ENCODE measurements at regions not wholly inside any gene's neighbourhood (a gene's known extent, or its start where the extent isn't known, plus 50 kb on each side); places are given as distances from the start of the nearest gene placed in this dataset.

DNA sequence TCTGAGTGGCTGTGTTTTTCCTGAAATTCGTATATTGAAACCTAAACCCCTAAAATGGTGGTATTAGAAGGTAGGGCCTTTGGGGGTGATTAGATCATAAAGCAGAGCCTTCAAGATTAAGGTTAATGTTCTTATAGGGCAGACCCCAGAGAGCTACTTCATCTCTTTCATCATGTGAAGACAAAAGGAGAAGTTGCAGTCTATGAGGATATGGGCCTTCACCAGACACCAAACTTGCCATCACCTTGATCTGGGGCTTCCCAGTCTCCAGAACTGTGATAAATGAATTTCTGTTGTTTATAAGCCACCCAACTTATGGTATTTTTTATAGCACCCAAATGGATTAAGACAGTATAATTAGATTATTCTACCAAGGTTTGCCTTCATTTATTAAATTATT lies 275.0 kb upstream of the ATP2B1 start:
- no peak overlapping the region for H3K4me3 ChIP-seq (ENCODE audit: low read depth, low read length)
- in situ Hi-C loops (cut with HindIII; ENCODE audit: low sequenced_read_pairs) = no loop called here
- TF ChIP-seq, protein P1, sequence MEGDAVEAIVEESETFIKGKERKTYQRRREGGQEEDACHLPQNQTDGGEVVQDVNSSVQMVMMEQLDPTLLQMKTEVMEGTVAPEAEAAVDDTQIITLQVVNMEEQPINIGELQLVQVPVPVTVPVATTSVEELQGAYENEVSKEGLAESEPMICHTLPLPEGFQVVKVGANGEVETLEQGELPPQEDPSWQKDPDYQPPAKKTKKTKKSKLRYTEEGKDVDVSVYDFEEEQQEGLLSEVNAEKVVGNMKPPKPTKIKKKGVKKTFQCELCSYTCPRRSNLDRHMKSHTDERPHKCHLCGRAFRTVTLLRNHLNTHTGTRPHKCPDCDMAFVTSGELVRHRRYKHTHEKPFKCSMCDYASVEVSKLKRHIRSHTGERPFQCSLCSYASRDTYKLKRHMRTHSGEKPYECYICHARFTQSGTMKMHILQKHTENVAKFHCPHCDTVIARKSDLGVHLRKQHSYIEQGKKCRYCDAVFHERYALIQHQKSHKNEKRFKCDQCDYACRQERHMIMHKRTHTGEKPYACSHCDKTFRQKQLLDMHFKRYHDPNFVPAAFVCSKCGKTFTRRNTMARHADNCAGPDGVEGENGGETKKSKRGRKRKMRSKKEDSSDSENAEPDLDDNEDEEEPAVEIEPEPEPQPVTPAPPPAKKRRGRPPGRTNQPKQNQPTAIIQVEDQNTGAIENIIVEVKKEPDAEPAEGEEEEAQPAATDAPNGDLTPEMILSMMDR (IDR thresholded peaks at IDR 0.05; ENCODE audit: low read depth, low read length, missing control alignments) = no peak
- DNase-seq (ENCODE audit: low read depth) = no peak

DNA sequence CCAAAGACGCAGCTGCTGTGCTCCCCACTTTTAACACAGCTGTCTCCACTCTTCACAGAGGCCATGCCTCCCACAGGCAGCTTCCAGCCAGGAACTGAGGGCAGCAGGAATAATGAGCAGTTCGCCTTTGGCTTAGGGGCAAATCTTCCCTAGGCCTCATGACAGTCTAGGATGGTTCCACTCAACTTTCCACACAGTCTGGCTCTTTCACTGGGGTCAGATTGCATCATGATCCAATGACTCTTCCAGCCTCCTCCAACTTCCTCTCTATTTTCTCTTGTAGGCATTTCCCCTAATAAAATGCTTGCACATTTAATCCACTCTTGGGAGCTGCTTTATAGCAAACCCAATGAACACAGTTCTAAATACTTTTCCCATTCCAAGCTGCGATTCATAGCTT lies 271.6 kb upstream of the ATP2B1 start:
- in situ Hi-C loops (cut with HindIII; ENCODE audit: low sequenced_read_pairs) = no loop called here
- TF ChIP-seq, protein P1 (IDR thresholded peaks at IDR 0.05; ENCODE audit: low read depth, low read length, missing control alignments) = no peak
- no peak for DNase-seq (ENCODE audit: low read depth)
- H3K4me3 ChIP-seq (ENCODE audit: low read depth, low read length) = no peak overlapping the region

DNA sequence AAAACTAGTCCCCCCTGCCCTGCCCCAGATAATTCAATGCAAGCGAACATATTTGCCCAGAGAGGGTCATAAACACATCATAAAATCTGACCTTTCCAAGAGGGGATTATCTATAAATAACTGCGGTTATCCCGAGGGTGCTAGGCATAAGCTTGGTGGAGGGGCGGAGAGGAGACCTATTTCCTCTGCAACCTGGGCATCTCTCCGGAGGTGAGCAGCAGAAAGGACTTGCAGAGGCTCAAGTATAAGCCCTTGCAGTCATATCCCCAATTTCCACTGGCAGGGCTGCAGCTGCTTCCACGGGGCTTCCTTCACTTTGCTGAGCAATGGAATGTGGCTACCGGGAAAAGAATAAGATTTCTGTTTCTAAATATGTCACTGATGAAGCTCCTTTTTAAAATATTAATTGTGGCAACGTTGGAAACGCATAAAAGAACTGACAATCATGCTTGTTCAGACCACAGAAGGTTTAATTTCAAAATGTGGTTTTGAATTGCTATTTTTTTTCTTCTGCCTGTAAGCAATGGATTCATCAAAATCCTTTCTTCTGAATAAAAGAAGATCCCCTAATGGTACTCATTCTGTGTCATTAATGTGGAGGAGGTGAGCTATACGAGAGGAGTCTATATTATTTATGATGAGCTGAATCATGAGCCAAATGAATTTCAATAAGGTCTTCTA lies 268.9 kb upstream of the ATP2B1 start:
- in situ Hi-C loops (cut with HindIII; ENCODE audit: low sequenced_read_pairs) = no loop called here

DNA sequence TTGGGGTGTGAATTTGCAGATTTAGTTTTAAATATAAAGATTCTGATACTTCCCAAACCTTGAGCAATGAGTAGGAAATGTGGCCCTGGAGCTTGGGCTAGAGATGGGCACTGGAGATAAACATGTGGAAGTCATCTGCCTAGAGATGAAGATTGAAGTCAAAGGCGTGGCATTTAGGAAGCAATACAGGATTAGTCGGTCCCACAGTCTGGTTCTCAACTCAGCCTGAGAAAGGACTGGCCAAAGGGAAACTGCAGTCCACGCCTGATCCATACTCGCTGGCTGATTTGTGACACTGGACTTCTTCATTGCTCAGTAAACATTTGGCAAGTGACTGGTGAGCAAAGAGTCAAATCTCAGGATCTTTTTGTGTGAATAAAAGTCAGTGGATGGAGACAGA lies 268.2 kb upstream of the ATP2B1 start:
- TF ChIP-seq, protein P1 (IDR thresholded peaks at IDR 0.05; ENCODE audit: low read depth, low read length, missing control alignments) = no peak
- in situ Hi-C loops (cut with HindIII; ENCODE audit: low sequenced_read_pairs) = no loop called here
- no peak for DNase-seq (ENCODE audit: low read depth)
- H3K4me3 ChIP-seq (ENCODE audit: low read depth, low read length) = no peak overlapping the region

More for the DNA sequence above, 268.9 kb upstream of the ATP2B1 start:
- DNase-seq (ENCODE audit: low read depth) = no peak
- TF ChIP-seq, protein P1 (IDR thresholded peaks at IDR 0.05; ENCODE audit: low read depth, low read length, missing control alignments) = no peak
- no peak overlapping the region for H3K4me3 ChIP-seq (ENCODE audit: low read depth, low read length)

DNA sequence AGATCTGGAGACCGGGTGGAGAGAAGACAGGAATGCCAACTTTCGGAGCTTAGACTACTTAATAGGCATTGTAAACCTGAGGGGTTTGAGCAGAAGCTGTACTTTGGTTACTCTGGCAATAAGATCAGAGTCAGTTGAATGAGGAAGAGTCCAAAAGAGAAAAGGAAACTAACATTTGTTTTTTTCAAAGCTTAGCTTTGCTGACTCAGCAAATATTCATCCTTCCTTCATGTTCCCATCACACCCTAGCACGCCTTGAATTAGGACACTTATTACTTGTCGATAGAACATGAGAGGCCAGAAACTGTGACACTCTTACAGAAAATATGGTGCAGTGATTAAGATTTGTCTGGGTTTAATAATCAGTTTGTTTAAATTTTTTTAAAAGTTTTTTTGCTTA lies 266.9 kb upstream of the ATP2B1 start:
- no peak overlapping the region for H3K4me3 ChIP-seq (ENCODE audit: low read depth, low read length)
- in situ Hi-C loops (cut with HindIII; ENCODE audit: low sequenced_read_pairs) = no loop called here
- no peak for DNase-seq (ENCODE audit: low read depth)
- TF ChIP-seq, protein P1 (IDR thresholded peaks at IDR 0.05; ENCODE audit: low read depth, low read length, missing control alignments) = no peak

DNA sequence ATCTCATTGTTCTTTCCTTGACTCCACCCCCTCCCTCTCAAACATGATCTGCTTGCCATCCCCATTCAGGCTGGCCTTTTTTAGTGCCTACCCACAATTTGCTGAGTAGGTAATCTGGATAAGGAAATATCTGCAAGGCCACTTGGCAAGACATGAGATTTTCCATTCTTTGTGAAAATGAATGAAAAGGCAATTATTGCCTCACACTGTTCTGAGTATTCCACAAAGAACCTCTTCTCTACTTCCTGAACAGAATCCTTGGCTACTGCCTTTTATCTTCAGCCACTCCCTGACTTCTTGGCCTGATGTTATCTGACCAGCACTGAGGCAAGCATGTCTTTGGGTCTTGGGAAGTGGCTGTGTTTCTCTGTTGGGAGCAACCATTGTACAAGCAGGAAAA lies 263.2 kb upstream of the ATP2B1 start:
- DNase-seq (ENCODE audit: low read depth) = no peak
- no peak overlapping the region for H3K4me3 ChIP-seq (ENCODE audit: low read depth, low read length)
- TF ChIP-seq, protein P1 (IDR thresholded peaks at IDR 0.05; ENCODE audit: low read depth, low read length, missing control alignments) = no peak
- in situ Hi-C loops (cut with HindIII; ENCODE audit: low sequenced_read_pairs) = no loop called here

All from astrocyte of the cerebellum (primary cell).